ENCODE measurements at regions not wholly inside any gene's neighbourhood (a gene's known extent, or its start where the extent isn't known, plus 50 kb on each side); places are given as distances from the start of the nearest gene placed in this dataset.

- no peak overlapping the region for H3K27ac Mint-ChIP-seq (ENCODE audit: unreplicated experiment)
- H3K4me1 Mint-ChIP-seq (ENCODE audit: unreplicated experiment) = no peaks in the 10 kb centered on the region
- TF ChIP-seq, protein P1, sequence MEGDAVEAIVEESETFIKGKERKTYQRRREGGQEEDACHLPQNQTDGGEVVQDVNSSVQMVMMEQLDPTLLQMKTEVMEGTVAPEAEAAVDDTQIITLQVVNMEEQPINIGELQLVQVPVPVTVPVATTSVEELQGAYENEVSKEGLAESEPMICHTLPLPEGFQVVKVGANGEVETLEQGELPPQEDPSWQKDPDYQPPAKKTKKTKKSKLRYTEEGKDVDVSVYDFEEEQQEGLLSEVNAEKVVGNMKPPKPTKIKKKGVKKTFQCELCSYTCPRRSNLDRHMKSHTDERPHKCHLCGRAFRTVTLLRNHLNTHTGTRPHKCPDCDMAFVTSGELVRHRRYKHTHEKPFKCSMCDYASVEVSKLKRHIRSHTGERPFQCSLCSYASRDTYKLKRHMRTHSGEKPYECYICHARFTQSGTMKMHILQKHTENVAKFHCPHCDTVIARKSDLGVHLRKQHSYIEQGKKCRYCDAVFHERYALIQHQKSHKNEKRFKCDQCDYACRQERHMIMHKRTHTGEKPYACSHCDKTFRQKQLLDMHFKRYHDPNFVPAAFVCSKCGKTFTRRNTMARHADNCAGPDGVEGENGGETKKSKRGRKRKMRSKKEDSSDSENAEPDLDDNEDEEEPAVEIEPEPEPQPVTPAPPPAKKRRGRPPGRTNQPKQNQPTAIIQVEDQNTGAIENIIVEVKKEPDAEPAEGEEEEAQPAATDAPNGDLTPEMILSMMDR (IDR thresholded peaks at IDR 0.05; ENCODE audit: unreplicated experiment) = no peak
- no peaks in the 10 kb centered on the region for H3K9me3 Mint-ChIP-seq (ENCODE audit: unreplicated experiment)
- no peaks in the 10 kb centered on the region for H3K27me3 Mint-ChIP-seq (ENCODE audit: unreplicated experiment)
- H3K36me3 Mint-ChIP-seq (ENCODE audit: low read depth, unreplicated experiment) = no peaks in the 10 kb centered on the region
- no peak overlapping the region for H3K4me3 Mint-ChIP-seq (ENCODE audit: unreplicated experiment)
- DNase-seq (ENCODE audit: low spot score) = no peak
Observed at GRCh38 chr11:127203490-127203889, 202.9 kb upstream of the KIRREL3 start.

DNA sequence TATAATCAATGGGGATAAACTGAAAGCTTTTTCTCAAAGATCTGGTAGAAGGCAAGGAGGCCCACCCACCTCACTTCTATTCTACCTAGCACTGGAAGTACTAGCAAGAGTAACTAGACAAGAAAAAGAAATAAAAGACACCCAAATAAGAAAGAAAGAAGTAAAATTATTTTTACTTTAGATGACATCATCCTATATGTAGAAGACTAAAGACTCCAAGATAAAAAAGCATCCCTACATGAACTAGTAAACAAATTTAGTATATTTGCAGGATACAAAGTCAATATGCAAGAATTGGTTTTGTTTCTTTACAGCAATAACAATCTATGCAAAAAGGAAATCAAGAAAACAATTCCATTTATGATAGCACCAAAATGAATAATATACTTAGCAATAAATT, 201.5 kb upstream of the KIRREL3 start:
- Mint-ChIP-seq H3K4me3 (ENCODE audit: unreplicated experiment) (no peak overlapping the region), H3K36me3 (ENCODE audit: low read depth, unreplicated experiment) (no peaks in the 10 kb centered on the region), H3K9me3 (ENCODE audit: unreplicated experiment) (no peaks in the 10 kb centered on the region), H3K27ac (ENCODE audit: unreplicated experiment) (no peak overlapping the region), H3K27me3 (ENCODE audit: unreplicated experiment) (no peaks in the 10 kb centered on the region), H3K4me1 (ENCODE audit: unreplicated experiment) (no peaks in the 10 kb centered on the region)
- TF ChIP-seq, protein P1 (IDR thresholded peaks at IDR 0.05; ENCODE audit: unreplicated experiment) = no peak
- DNase-seq (ENCODE audit: low spot score) = no peak

GRCh38 chr11:127199306-127199801, 198.8 kb upstream of the KIRREL3 start:
- Mint-ChIP-seq H3K27me3 (ENCODE audit: unreplicated experiment) (no peaks in the 10 kb centered on the region), H3K27ac (ENCODE audit: unreplicated experiment) (no peak overlapping the region), H3K36me3 (ENCODE audit: low read depth, unreplicated experiment) (no peaks in the 10 kb centered on the region), H3K4me1 (ENCODE audit: unreplicated experiment) (no peaks in the 10 kb centered on the region), H3K9me3 (ENCODE audit: unreplicated experiment) (no peaks in the 10 kb centered on the region), H3K4me3 (ENCODE audit: unreplicated experiment) (no peak overlapping the region)
- DNase-seq (ENCODE audit: low spot score) = no peak
- TF ChIP-seq, protein P1 (IDR thresholded peaks at IDR 0.05; ENCODE audit: unreplicated experiment) = no peak

GRCh38 chr11:127195501-127196120, 195.0 kb upstream of the KIRREL3 start:
- Mint-ChIP-seq H3K9me3 (ENCODE audit: unreplicated experiment) (no peaks in the 10 kb centered on the region), H3K36me3 (ENCODE audit: low read depth, unreplicated experiment) (no peaks in the 10 kb centered on the region), H3K4me1 (ENCODE audit: unreplicated experiment) (peaks cover 4% of the 10 kb centered on the region), H3K27ac (ENCODE audit: unreplicated experiment) (no peak overlapping the region), H3K27me3 (ENCODE audit: unreplicated experiment) (no peaks in the 10 kb centered on the region), H3K4me3 (ENCODE audit: unreplicated experiment) (no peak overlapping the region)
- DNase-seq (ENCODE audit: low spot score) = no peak
- TF ChIP-seq, protein P1 (IDR thresholded peaks at IDR 0.05; ENCODE audit: unreplicated experiment) = no peak

DNA sequence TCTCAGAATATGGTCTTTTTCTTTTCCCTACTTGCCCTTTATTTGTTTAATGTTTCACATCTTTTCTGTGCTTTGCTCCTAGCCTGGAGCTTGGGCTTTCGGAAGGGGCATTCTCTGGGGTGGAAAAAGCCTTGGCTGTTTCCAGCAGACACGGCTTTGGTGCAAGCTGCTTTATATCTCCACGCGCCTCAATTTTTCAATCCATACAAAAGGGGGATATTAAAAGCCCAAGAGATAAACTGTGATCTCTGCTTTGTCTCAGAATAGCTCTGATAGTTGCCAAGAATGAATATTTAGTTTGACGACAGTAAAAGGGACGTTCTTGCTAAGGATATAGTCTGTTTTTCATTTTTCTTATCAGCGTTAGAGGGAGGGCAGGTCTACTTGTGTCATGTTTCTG, 194.0 kb upstream of the KIRREL3 start:
- no peak for DNase-seq (ENCODE audit: low spot score)
- H3K4me1 Mint-ChIP-seq (ENCODE audit: unreplicated experiment) = peaks cover 6% of the 10 kb centered on the region
- H3K27ac Mint-ChIP-seq (ENCODE audit: unreplicated experiment) = no peak overlapping the region
- no peaks in the 10 kb centered on the region for H3K9me3 Mint-ChIP-seq (ENCODE audit: unreplicated experiment)
- no peaks in the 10 kb centered on the region for H3K36me3 Mint-ChIP-seq (ENCODE audit: low read depth, unreplicated experiment)
- no peak overlapping the region for H3K4me3 Mint-ChIP-seq (ENCODE audit: unreplicated experiment)
- TF ChIP-seq, protein P1 (IDR thresholded peaks at IDR 0.05; ENCODE audit: unreplicated experiment) = no peak
- H3K27me3 Mint-ChIP-seq (ENCODE audit: unreplicated experiment) = no peaks in the 10 kb centered on the region
